ENCODE measurements at regions not wholly inside any gene's neighbourhood (a gene's known extent, or its start where the extent isn't known, plus 50 kb on each side); places are given as distances from the start of the nearest gene placed in this dataset.

DNA sequence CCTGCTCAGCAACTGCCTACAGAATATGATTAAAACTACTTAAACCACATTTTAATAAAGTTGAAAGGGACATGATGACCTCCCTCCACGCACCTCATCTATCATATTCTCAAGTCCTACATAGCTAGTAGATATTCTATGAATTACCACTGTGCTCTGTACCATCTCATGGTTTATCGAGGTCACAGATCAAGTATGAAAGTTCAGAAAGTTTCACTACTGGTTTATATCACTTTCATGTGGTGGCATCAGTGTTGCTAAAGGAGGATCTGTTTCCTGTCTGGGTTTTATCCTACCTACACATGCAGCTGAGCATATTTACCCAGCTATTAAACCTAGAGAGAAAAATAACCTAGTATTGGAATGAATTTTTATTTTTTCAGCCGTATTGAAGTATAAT lies 214.9 kb upstream of the MON1B start (continued):
- TF ChIP-seq, protein P1, sequence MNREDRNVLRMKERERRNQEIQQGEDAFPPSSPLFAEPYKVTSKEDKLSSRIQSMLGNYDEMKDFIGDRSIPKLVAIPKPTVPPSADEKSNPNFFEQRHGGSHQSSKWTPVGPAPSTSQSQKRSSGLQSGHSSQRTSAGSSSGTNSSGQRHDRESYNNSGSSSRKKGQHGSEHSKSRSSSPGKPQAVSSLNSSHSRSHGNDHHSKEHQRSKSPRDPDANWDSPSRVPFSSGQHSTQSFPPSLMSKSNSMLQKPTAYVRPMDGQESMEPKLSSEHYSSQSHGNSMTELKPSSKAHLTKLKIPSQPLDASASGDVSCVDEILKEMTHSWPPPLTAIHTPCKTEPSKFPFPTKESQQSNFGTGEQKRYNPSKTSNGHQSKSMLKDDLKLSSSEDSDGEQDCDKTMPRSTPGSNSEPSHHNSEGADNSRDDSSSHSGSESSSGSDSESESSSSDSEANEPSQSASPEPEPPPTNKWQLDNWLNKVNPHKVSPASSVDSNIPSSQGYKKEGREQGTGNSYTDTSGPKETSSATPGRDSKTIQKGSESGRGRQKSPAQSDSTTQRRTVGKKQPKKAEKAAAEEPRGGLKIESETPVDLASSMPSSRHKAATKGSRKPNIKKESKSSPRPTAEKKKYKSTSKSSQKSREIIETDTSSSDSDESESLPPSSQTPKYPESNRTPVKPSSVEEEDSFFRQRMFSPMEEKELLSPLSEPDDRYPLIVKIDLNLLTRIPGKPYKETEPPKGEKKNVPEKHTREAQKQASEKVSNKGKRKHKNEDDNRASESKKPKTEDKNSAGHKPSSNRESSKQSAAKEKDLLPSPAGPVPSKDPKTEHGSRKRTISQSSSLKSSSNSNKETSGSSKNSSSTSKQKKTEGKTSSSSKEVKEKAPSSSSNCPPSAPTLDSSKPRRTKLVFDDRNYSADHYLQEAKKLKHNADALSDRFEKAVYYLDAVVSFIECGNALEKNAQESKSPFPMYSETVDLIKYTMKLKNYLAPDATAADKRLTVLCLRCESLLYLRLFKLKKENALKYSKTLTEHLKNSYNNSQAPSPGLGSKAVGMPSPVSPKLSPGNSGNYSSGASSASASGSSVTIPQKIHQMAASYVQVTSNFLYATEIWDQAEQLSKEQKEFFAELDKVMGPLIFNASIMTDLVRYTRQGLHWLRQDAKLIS (CRISPR knock-in tag; IDR thresholded peaks at IDR 0.05; ENCODE audit: borderline replicate concordance): no peak
- TF ChIP-seq, protein P2, sequence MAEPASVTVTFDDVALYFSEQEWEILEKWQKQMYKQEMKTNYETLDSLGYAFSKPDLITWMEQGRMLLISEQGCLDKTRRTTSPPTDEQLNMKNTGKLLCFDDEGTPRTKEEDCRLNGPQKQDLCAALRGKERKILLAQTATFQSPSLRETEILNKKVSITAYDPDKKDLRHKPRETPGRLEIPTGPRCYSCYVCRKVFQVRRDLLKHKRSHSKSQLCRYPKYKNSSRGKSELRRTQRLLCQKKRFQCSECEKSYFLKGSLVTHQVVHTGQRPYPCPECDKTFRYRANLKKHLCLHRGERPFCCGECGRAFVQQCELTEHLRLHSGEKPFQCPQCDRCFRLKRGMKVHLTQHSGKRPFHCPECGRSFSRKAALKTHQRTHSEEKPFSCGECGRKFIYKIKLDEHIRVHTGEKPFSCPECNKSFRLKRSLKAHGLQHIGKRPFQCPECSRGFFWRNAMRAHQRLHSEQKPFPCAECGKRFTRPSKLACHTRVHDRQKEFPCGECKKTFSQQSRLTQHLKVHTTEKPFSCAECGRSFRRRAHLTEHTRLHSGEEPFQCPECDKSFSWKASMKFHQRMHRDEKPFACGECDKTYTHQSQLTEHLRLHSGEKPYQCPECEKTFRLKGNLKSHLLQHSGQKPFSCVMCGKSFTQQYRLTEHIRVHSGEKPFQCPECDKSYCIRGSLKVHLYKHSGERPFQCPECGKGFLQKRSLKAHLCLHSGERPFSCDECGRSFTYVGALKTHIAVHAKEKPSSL (CRISPR knock-in tag; conservative IDR thresholded peaks at IDR 0.05): no peak
- TF ChIP-seq, protein P3, sequence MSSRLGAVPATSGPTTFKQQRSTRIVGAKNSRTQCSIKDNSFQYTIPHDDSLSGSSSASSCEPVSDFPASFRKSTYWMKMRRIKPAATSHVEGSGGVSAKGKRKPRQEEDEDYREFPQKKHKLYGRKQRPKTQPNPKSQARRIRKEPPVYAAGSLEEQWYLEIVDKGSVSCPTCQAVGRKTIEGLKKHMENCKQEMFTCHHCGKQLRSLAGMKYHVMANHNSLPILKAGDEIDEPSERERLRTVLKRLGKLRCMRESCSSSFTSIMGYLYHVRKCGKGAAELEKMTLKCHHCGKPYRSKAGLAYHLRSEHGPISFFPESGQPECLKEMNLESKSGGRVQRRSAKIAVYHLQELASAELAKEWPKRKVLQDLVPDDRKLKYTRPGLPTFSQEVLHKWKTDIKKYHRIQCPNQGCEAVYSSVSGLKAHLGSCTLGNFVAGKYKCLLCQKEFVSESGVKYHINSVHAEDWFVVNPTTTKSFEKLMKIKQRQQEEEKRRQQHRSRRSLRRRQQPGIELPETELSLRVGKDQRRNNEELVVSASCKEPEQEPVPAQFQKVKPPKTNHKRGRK (CRISPR knock-in tag; IDR thresholded peaks at IDR 0.05; ENCODE audit: borderline replicate concordance): no peak
- TF ChIP-seq, protein P4, sequence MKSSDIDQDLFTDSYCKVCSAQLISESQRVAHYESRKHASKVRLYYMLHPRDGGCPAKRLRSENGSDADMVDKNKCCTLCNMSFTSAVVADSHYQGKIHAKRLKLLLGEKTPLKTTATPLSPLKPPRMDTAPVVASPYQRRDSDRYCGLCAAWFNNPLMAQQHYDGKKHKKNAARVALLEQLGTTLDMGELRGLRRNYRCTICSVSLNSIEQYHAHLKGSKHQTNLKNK (CRISPR knock-in tag; IDR thresholded peaks at IDR 0.05): no peak
- no peak for TF ChIP-seq TCF7 (CRISPR knock-in tag; IDR thresholded peaks at IDR 0.05; ENCODE audit: low read depth)

DNA sequence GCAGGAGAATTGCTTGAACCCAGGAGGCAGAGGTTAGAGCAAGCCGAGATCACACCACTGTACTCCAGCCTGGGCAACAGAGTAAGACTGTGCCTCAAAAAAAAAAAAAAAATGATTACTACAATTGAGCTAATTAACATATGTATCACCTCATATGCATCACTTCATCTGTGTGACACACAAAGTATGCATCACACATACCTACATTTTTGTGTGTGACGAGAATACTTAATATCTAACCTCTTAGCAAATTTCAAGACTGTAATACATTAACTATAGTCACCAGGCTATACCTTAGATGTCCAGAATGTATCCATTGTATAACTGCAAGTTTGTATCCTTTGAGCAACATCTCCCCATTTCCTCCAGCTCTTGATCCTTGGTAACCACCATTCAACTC lies 214.2 kb upstream of the MON1B start:
- Mint-ChIP-seq H3K27me3 (ENCODE audit: low read depth) (no peaks in the 10 kb centered on the region), H3K4me1 (no peaks in the 10 kb centered on the region), H3K27ac (no peak overlapping the region), H3K4me3 (no peak overlapping the region), H3K36me3 (peaks cover 15% of the 10 kb centered on the region), H3K9me3 (peaks cover 49% of the 10 kb centered on the region)
- DNase-seq (ENCODE audit: low spot score) (no peak), ATAC-seq (no peak)
- POLR2A ChIA-PET: no interaction called here
- CTCF ChIA-PET: no interaction called here
- TF ChIP-seq ETV6 (CRISPR knock-in tag; IDR thresholded peaks at IDR 0.05) (no peak), EMX1 (CRISPR knock-in tag; IDR thresholded peaks at IDR 0.05) (no peak), ZNF232 (CRISPR knock-in tag; IDR thresholded peaks at IDR 0.05) (no peak), CBFB (CRISPR knock-in tag; IDR thresholded peaks at IDR 0.05; ENCODE audit: low read depth) (no peak), TCF7 (CRISPR knock-in tag; IDR thresholded peaks at IDR 0.05; ENCODE audit: low read depth) (no peak), TEAD1 (CRISPR knock-in tag; IDR thresholded peaks at IDR 0.05) (no peak), CREM (CRISPR knock-in tag; IDR thresholded peaks at IDR 0.05) (no peak), RORB (CRISPR knock-in tag; IDR thresholded peaks at IDR 0.05) (no peak)
- TF ChIP-seq, protein P5, sequence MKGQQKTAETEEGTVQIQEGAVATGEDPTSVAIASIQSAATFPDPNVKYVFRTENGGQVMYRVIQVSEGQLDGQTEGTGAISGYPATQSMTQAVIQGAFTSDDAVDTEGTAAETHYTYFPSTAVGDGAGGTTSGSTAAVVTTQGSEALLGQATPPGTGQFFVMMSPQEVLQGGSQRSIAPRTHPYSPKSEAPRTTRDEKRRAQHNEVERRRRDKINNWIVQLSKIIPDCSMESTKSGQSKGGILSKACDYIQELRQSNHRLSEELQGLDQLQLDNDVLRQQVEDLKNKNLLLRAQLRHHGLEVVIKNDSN (CRISPR knock-in tag; IDR thresholded peaks at IDR 0.05): no peak
- TF ChIP-seq, protein P6, sequence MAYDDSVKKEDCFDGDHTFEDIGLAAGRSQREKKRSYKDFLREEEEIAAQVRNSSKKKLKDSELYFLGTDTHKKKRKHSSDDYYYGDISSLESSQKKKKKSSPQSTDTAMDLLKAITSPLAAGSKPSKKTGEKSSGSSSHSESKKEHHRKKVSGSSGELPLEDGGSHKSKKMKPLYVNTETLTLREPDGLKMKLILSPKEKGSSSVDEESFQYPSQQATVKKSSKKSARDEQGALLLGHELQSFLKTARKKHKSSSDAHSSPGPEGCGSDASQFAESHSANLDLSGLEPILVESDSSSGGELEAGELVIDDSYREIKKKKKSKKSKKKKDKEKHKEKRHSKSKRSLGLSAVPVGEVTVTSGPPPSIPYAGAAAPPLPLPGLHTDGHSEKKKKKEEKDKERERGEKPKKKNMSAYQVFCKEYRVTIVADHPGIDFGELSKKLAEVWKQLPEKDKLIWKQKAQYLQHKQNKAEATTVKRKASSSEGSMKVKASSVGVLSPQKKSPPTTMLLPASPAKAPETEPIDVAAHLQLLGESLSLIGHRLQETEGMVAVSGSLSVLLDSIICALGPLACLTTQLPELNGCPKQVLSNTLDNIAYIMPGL (CRISPR knock-in tag; IDR thresholded peaks at IDR 0.05): no peak
- TF ChIP-seq, protein P7, sequence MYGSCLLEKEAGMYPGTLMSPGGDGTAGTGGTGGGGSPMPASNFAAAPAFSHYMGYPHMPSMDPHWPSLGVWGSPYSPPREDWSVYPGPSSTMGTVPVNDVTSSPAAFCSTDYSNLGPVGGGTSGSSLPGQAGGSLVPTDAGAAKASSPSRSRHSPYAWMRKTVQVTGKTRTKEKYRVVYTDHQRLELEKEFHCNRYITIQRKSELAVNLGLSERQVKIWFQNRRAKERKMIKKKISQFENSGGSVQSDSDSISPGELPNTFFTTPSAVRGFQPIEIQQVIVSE (CRISPR knock-in tag; IDR thresholded peaks at IDR 0.05; ENCODE audit: borderline replicate concordance): no peak
- TF ChIP-seq, protein P8, sequence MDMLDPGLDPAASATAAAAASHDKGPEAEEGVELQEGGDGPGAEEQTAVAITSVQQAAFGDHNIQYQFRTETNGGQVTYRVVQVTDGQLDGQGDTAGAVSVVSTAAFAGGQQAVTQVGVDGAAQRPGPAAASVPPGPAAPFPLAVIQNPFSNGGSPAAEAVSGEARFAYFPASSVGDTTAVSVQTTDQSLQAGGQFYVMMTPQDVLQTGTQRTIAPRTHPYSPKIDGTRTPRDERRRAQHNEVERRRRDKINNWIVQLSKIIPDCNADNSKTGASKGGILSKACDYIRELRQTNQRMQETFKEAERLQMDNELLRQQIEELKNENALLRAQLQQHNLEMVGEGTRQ (CRISPR knock-in tag; IDR thresholded peaks at IDR 0.05): no peak
- TF ChIP-seq, protein P9, sequence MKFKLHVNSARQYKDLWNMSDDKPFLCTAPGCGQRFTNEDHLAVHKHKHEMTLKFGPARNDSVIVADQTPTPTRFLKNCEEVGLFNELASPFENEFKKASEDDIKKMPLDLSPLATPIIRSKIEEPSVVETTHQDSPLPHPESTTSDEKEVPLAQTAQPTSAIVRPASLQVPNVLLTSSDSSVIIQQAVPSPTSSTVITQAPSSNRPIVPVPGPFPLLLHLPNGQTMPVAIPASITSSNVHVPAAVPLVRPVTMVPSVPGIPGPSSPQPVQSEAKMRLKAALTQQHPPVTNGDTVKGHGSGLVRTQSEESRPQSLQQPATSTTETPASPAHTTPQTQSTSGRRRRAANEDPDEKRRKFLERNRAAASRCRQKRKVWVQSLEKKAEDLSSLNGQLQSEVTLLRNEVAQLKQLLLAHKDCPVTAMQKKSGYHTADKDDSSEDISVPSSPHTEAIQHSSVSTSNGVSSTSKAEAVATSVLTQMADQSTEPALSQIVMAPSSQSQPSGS (CRISPR knock-in tag; IDR thresholded peaks at IDR 0.05; ENCODE audit: borderline replicate concordance, low read depth): no peak
- TF ChIP-seq, protein P3 (CRISPR knock-in tag; IDR thresholded peaks at IDR 0.05; ENCODE audit: borderline replicate concordance): no peak
- TF ChIP-seq, protein P10, sequence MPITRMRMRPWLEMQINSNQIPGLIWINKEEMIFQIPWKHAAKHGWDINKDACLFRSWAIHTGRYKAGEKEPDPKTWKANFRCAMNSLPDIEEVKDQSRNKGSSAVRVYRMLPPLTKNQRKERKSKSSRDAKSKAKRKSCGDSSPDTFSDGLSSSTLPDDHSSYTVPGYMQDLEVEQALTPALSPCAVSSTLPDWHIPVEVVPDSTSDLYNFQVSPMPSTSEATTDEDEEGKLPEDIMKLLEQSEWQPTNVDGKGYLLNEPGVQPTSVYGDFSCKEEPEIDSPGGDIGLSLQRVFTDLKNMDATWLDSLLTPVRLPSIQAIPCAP (CRISPR knock-in tag; IDR thresholded peaks at IDR 0.05): no peak

Data from WTC11 (cell line).